Panc1 (cell line): ENCODE measurements at regions not wholly inside any gene's neighbourhood (a gene's known extent, or its start where the extent isn't known, plus 50 kb on each side); places are given as distances from the start of the nearest gene placed in this dataset.

Experiments used
- ATAC-seq: fragments of 200-7000 bp; cut with Tn5 transposase; 2 replicates; pipeline ENCODE4 v1.9.1; 2020; ENCODE audit warnings: mild to moderate bottlenecking, moderate library complexity
- BruUV-seq: library from RNA; stranded (reverse); fragments of 400-500 nt; replicated peaks from 2 replicates; lab custom pipeline; 2021; lab: Mats Ljungman, UMichigan
- CTCF ChIA-PET: fragments of 300-600 bp; sonication (Branson Sonifier 250); formaldehyde crosslinking; loops from one replicate; lab custom pipeline; 2022; ENCODE audit warnings: antibody characterized with exemption; lab: Charles Lee
- POLR2A ChIA-PET: fragments of 300-600 bp; sonication (Branson Sonifier 250); formaldehyde crosslinking; loops from one replicate; lab custom pipeline; 2022; ENCODE audit warnings: antibody characterized with exemption; lab: Charles Lee
- DNase-seq: peaks from one replicate; pipeline ENCODE4 v3.0.0-alpha.2; 2010; ENCODE audit warnings: low read depth, low spot score
- H3K27ac ChIP-seq: 2 replicates; pipeline ENCODE4 v1.5.1; 2011; ENCODE audit warnings: mild to moderate bottlenecking, low read length, inconsistent platforms
- H3K27me3 ChIP-seq: fragments of 200-500 bp; sonication (Bioruptor generic); 2 replicates; pipeline ENCODE4 v1.6.0; 2014; ENCODE audit warnings: low read length, inconsistent platforms; ENCODE audit not compliant: control insufficient read depth, insufficient read depth
- H3K36me3 ChIP-seq: fragments of 200-500 bp; sonication (Bioruptor generic); 2 replicates; pipeline ENCODE4 v1.5.1; 2014; ENCODE audit warnings: inconsistent platforms, mild to moderate bottlenecking, low read length, moderate library complexity; ENCODE audit not compliant: control insufficient read depth, insufficient read depth
- H3K4me1 ChIP-seq: 2 replicates; pipeline ENCODE4 v1.5.1; 2011; ENCODE audit warnings: inconsistent platforms, mild to moderate bottlenecking, low read length, moderate library complexity; ENCODE audit not compliant: control insufficient read depth, insufficient read depth
- H3K4me3 ChIP-seq, 2 experiments: 2 replicates each; pipeline ENCODE4 v1.5.1; 2011 to 2012; ENCODE audit warnings: low read depth in 2 of 2, low read length in 2 of 2, mild to moderate bottlenecking in 2 of 2, inconsistent platforms in 1 of 2, moderate library complexity in 1 of 2
- H3K9me3 ChIP-seq: fragments of 200-500 bp; sonication (Bioruptor generic); 2 replicates; pipeline ENCODE4 v1.5.1; 2014; ENCODE audit warnings: low read depth, mild to moderate bottlenecking, inconsistent platforms, low read length, moderate library complexity; ENCODE audit not compliant: control insufficient read depth, insufficient read depth
- CTCF ChIP-seq: fragments of 450-650 bp; IDR thresholded peaks from 2 replicates; pipeline ENCODE4 v1.5.1; 2017; ENCODE audit warnings: mild to moderate bottlenecking
- POLR2AphosphoS5 ChIP-seq: IDR thresholded peaks from 2 replicates; pipeline ENCODE4 v1.6.1; 2012; ENCODE audit warnings: mild to moderate bottlenecking, low read depth, low read length, moderate library complexity
- REST ChIP-seq, 2 experiments: IDR thresholded peaks; 2 replicates each; pipeline ENCODE4 v1.6.1; 2011 to 2012; ENCODE audit warnings: low read depth in 2 of 2, control low read depth in 1 of 2, low read length in 1 of 2, mild to moderate bottlenecking in 1 of 2, moderate library complexity in 1 of 2; ENCODE audit not compliant: insufficient read depth in 1 of 2
- SIN3A ChIP-seq: IDR thresholded peaks from 2 replicates; pipeline ENCODE4 v1.6.1; 2012; ENCODE audit warnings: low read depth, mild to moderate bottlenecking, low read length, moderate library complexity, borderline replicate concordance; ENCODE audit not compliant: insufficient read depth
- TCF7L2 ChIP-seq: IDR thresholded peaks from 2 replicates; pipeline ENCODE4 v1.6.1; 2011; ENCODE audit warnings: mild to moderate bottlenecking, low read depth, low read length, inconsistent platforms
- in situ Hi-C: cut with HindIII; loops from 2 replicates; pipeline ENCODE4 v1.10.0; 2016; ENCODE audit warnings: low sequenced_read_pairs, low pct_unique_long_range_greater_than_20kb
- intact Hi-C: fragments of 100-400 bp; cut with micrococcal nuclease; formaldehyde crosslinking; loops from one replicate; pipeline ENCODE4 v1.10.0; 2022; ENCODE audit not compliant: unreplicated experiment

- no peak for ATAC-seq
- no TSS peak for BruUV-seq
- TF ChIP-seq SIN3A = no peak
Measured at GRCh38 chr7:68213838-68214237, 1217.2 kb downstream of the TYW1 start.

GRCh38 chr7:68216051-68216450, 1219.4 kb downstream of the TYW1 start:
- Histone ChIP-seq H3K4me3 (no peak overlapping the region), H3K27me3 (no peaks in the 10 kb centered on the region), H3K36me3 (no peaks in the 10 kb centered on the region), H3K4me1 (no peaks in the 10 kb centered on the region), H3K27ac (no peak overlapping the region), H3K9me3 (no peaks in the 10 kb centered on the region; the same call in 1 of the 2 replicates)
- ATAC-seq = no peak
- intact Hi-C loops = no loop called here
- ChIA-PET CTCF (no interaction called here), POLR2A (no interaction called here)
- in situ Hi-C loops = no loop called here
- TF ChIP-seq SIN3A = no peak
- no peak for TF ChIP-seq POLR2AphosphoS5
- TF ChIP-seq TCF7L2 = no peak
- TF ChIP-seq REST (IDR thresholded peaks at IDR 0.05; ENCODE audit: insufficient read depth in 1 of 2, low read depth in 2 of 2, low read length in 1 of 2) = no peak
- no peak for TF ChIP-seq CTCF
- DNase-seq = no peak
- no TSS peak for BruUV-seq

More at GRCh38 chr7:68213838-68214237, 1217.2 kb downstream of the TYW1 start:
- intact Hi-C loops (no loop called here), in situ Hi-C loops (no loop called here)
- no peak overlapping the region for H3K4me3 ChIP-seq
- H3K36me3 ChIP-seq = no peaks in the 10 kb centered on the region
- ChIA-PET POLR2A (no interaction called here), CTCF (interaction anchor here (0.7 kb wide), 1 partner anchor 1851 kb away, joined by 8 read pairs; no protein-coding TSS in a partner anchor)
- H3K9me3 ChIP-seq = no peaks in the 10 kb centered on the region; the same call in 1 of the 2 replicates
- H3K27ac ChIP-seq = no peak overlapping the region
- H3K27me3 ChIP-seq = no peaks in the 10 kb centered on the region
- no peaks in the 10 kb centered on the region for H3K4me1 ChIP-seq
- no peak for DNase-seq

GRCh38 chr7:68217426-68217825, 1220.8 kb downstream of the TYW1 start:
- Histone ChIP-seq H3K9me3 (no peaks in the 10 kb centered on the region; the same call in 1 of the 2 replicates), H3K4me1 (no peaks in the 10 kb centered on the region), H3K27ac (no peak overlapping the region), H3K36me3 (no peaks in the 10 kb centered on the region), H3K4me3 (no peak overlapping the region), H3K27me3 (no peaks in the 10 kb centered on the region)
- ChIA-PET POLR2A (no interaction called here), CTCF (no interaction called here)
- TF ChIP-seq CTCF (no peak), REST (IDR thresholded peaks at IDR 0.05; ENCODE audit: insufficient read depth in 1 of 2, low read depth in 2 of 2, low read length in 1 of 2) (no peak), POLR2AphosphoS5 (no peak), TCF7L2 (no peak), SIN3A (no peak)
- DNase-seq (no peak), ATAC-seq (no peak)
- BruUV-seq = no TSS peak
- in situ Hi-C loops (no loop called here), intact Hi-C loops (no loop called here)
